NCI-H2107 (cell line): ENCODE measurements at regions not wholly inside any gene's neighbourhood (a gene's known extent, or its start where the extent isn't known, plus 50 kb on each side); places are given as distances from the start of the nearest gene placed in this dataset.

ENCODE experiments used
- DNase-seq: peaks from one replicate; lab custom pipeline; 2025; lab: John Stamatoyannopoulos, UW

DNA sequence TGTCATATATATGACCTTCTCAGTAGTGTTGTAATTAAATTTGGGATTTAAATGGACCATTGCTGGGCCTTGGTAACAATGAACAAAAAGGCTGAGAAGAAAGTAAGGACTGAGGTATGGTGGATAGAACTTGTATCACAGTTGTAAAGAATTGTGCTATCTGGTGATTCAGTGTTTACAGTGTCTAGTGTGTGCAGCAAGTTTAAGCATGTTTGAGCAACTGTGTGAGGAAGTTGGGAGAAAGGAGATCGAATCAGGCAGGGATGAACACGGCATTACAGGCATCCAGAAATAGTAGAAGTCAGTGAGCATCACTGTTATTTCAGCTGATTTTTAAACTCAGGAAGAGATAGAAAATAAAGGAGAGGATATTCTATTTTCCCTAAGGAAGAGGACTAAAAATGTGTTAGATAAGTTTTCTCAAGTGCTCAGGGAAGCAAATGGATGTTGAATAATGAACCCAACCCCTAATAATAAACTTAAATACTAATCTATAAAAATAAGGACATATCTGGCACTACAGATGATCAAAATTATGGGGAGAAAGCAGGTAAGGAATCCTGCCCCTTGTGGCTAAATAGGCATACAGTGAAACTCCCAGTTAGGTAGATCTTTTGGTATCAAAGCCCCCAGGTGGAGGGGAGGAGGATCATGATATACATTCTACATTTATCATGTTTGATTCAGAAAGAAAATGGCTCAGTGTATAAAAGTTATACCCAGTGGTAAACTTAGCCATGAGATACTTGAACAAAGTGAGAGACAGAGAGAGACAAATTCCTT lies 361.0 kb upstream of the ANO3 start:
- no peak for DNase-seq

DNA sequence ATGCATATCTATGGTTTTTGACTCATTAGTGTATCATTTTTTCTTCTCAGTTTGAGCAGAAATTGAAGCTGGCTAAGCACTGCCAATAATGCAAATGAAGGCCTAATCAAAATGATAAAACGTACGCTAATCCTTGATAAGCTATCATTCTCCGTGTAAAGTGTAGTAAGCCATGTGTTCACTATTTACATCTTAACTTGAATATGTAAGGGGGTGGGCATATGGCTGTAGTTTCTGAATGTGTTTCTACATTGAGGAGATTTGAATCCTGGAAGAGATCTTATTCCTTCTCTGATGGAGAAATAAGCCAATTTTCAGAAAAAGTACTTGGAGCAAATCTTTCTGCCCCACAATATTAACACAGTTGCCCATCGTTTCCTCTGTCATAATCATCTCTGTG lies 351.8 kb upstream of the ANO3 start:
- no peak for DNase-seq

DNA sequence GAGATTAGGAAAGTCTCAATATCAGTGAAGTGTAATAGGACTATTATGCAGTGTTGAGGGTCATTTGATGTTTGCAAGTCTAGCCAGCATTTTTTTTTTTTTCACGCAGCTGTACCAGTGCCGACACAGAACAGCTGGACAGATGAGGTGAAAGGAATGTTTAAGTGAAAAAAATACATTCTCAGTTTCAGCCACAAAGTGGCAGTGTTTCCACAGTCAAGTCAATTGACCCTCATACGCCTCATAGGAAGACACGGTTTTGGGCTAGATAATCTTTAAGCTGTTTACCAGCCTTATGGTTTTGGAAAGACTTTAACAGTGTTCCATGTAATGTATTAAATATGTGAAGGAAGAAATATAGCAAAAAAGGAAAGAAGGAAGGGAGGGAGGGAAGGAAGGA lies 349.9 kb upstream of the ANO3 start:
- DNase-seq, result no peak

DNA sequence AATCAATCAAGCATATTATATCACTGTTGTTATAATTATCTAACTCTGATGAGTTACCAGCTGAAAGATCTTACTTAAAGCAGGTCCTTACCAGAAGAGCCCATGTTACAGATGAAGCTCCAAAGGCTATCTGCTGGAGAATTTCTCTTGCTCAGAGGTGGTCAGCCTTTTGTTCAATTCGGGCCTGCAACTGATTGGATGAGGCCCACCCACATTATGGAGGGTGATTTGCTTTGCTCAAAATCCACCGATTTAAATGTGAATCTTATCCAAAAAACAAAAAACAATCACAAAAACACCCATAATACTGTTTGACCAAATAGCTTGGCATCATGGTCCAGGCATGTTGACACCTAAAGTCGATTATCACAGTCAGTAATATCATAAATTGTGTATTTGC lies 348.6 kb upstream of the ANO3 start:
- DNase-seq, result no peak

GRCh38 chr11:25988178-25988577 lies 343.8 kb upstream of the ANO3 start:
- no peak for DNase-seq

- DNase-seq, result no peak
These were observed 341.5 kb upstream of the ANO3 start for GRCh38 chr11:25990406-25990805.

DNA sequence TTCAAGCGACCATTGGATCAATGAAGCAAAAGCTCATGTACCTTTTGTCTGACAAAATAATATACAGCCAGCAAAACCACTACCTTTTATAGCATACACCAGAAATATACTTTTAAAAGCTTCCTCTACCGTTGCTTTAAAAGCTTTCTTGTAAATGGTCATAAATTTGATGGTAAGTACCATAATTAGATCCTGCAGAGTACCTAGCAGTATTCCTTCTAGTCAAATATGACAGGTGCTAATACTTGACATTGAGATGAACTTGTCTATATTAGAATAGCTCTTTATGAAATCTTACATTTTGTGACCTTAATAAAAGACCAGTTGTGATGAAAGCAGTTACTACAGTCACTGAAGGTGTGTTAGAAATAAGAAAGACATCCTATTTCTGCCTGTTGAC lies 340.5 kb upstream of the ANO3 start:
- DNase-seq, result no peak

GRCh38 chr11:25992294-25992693 lies 339.6 kb upstream of the ANO3 start:
- no peak for DNase-seq

GRCh38 chr11:25993016-25993415 lies 338.9 kb upstream of the ANO3 start:
- no peak for DNase-seq

DNA sequence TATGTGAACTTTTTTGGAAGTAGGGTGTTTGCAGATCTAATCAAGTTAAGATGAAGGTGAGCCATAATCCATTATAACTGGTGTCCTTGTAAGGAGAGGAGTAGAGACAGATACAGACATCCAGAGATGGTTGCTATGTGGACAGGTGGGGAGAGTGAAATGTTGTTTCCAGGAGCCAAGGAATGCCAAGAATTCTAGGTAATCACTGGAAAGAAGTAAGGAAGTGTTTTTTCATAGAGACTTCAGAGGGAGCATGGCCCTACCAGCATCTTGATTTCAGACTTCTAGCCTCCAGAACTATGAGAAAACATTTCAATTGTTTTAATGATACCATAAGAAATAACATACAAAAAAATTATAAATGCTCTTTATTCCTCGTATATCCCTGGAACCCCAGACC lies 320.5 kb upstream of the ANO3 start:
- DNase-seq, result no peak

- DNase-seq, result no peak
These were observed 317.3 kb upstream of the ANO3 start for GRCh38 chr11:26014456-26015115.

- no peak for DNase-seq
These were observed 314.5 kb upstream of the ANO3 start for GRCh38 chr11:26017322-26017860.

GRCh38 chr11:26017903-26018302 lies 314.0 kb upstream of the ANO3 start:
- no peak for DNase-seq

DNA sequence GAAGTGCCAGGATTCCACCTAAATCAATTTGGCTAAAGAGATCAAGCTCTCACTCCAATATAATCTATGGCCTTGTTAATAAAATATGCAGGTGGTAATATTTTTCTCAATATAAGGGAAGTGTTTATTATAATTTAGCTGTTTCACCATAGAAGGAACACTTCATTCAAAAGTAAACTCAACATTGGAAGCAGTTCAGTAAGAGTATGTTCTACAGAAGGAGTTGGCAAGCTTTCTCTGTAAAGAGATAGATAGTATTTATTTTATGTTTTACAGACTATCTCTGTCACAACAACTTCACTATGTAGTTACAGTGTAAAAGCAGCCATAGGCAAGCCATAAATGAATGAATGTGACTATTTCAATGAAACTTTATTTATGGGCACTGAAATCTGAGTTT lies 313.6 kb upstream of the ANO3 start:
- DNase-seq, result no peak

DNA sequence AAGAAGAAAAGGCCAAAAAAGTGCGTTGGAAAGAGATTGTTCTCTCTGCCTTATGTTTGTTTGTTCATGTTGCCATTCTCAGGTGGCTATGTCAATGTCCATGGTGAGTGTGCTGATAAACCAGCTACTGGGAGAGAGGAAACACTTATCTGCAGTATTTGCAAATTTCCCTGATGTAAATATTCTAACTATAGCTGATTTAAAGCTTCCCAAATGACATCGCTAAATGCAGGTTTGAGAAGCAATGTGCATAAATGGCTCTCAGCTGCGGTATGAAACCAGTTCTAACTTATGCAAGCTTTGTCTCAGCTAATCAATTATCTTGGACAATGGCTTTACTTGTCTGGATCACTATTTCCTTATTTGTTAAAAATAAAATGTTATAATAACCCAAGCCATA lies 312.5 kb upstream of the ANO3 start:
- DNase-seq, result no peak

GRCh38 chr11:26021017-26021416 lies 310.9 kb upstream of the ANO3 start:
- no peak for DNase-seq

GRCh38 chr11:26023057-26023456 lies 308.9 kb upstream of the ANO3 start:
- no peak for DNase-seq

DNA sequence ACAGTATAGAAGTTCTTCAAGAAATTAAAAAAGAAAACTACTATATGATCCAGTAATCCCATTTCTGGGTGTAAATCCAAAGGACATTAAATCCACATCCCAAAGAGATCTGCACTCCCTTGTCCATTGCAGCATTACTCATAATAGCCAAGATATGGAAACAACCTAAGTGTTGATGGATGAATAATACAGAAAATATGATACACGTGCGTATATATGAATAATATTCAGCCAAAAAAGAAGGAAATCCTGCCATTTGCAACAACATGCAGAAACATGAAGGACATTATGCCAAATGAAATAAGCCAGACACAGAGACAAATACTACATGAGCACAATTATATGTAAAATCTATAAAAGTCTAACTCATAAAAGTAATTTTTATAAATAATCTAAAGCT lies 306.3 kb upstream of the ANO3 start:
- DNase-seq, result no peak

DNA sequence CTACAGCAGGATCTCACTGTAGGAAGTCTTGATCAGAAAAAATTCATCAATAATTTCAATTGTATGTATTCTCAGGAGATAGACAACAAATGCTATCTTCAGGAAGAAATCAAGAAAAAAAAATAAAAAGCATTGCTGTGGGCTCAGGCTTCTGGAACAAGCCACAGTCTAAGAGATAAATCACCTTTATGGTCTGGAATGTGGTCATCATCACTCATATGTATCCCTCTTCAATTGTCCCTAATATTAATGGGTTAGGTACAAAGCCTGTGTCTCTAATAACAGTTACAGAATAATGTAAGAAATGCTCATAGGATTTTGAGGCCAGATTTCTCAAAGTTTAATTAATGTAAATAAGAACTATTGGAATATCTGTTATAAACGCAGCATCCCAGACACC lies 305.9 kb upstream of the ANO3 start:
- no peak for DNase-seq

- no peak for DNase-seq
These were observed 304.0 kb upstream of the ANO3 start for GRCh38 chr11:26027887-26028286.

DNA sequence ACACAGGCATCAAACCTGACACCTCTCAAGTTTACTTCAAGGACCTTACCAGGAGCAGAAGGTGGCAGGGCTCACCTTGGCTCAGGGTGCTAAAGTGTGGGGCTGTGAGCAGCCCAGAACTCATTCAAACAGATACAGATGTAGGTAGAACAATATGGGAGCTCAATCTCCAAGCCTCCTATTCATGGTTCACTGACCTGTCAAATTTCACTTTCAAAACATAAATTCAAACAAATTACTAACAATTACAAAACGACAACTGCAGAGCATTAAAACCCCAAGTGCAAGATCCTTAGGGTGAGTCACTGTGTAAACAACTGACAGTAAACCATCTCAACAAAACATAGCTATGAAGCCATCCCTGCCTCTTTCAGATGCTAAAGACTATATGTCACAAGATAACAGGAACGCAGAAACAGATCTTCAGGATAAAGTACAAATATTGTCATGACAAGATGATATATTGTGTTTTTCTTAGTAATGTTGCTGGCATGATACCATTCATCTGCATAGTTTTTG lies 303.5 kb upstream of the ANO3 start:
- no peak for DNase-seq

DNA sequence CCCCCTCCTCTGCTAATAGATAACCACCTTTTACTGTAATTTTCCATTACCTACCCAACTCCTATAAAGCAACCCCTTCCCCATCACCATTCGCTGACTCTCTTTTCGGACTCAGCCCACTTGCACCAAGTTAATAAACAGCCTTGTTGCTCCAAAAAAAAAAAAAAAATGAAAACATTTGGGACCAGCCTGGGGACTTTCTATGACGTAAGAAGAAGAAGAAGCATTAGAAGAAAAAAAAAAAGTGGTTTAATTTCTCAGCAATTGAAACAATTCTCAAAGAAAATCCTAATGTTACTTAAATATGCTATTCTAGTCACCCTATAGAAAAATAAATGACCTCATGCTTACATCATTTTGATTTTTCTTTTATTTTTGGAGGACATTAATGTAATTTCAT lies 301.5 kb upstream of the ANO3 start:
- DNase-seq, result no peak

DNA sequence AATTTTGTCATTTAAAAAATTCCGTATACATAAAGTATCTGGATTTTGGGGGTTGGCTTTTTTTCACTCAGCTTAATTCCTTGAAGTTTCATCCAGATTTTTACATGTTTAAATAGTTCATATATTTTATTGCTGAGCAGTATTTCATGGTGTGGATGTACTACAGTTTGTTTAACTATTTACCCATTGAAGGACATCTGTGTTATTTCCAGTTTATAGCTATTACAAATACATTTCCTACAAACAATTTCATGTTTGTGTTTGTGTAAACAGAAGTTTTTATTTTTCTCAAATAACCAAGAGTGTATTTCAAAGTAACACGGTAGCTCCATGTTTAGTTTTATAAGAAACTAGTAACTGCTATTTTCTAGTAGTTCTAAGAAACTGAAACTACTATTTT lies 299.7 kb upstream of the ANO3 start:
- no peak for DNase-seq
